ENCODE measurements at regions not wholly inside any gene's neighbourhood (a gene's known extent, or its start where the extent isn't known, plus 50 kb on each side); places are given as distances from the start of the nearest gene placed in this dataset.

DNA sequence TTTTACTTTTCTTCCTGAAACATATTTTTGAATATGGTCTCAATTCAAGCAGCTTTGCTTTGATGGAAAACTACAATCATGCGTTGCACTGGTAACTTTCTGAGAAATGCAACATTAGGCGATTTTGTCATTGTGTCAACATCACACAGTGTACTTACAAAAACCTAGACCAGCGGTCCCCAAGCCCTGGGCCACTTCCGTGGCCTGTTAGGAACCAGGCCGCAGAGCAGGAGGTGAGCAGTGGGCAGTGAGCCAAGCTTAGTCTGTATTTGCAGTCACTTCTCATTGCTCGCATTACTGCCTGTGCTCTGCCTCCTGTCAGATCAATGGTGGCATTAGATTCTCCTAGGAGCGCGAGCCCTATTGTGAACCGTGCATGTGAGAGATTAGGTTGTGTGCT lies 163.7 kb upstream of the NOVA1 start:
- DNase-seq (no peak), ATAC-seq (ENCODE audit: poor library complexity) (no peak)
- intact Hi-C loops (cut with DNase I), result no loop called here

DNA sequence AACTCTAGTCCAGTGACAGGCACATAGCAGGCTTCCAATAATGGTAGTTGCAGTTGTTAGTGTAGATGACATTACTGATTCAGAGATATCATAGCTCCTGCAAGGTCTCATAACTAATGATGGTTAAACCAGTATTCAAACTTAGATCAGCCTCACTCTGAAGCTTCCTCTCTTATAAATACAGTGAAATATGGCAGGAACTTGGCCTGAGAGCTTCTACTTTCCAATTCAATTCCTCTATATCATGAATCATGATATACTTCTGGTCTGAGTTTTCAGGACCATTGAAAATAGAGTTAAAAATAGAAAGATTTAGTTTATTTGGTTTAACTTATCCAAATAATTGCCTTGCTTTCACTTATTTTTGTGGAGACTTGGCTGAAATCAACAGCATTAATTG lies 167.5 kb upstream of the NOVA1 start:
- DNase-seq (no peak), ATAC-seq (ENCODE audit: poor library complexity) (no peak)
- intact Hi-C loops (cut with DNase I), result no loop called here

DNA sequence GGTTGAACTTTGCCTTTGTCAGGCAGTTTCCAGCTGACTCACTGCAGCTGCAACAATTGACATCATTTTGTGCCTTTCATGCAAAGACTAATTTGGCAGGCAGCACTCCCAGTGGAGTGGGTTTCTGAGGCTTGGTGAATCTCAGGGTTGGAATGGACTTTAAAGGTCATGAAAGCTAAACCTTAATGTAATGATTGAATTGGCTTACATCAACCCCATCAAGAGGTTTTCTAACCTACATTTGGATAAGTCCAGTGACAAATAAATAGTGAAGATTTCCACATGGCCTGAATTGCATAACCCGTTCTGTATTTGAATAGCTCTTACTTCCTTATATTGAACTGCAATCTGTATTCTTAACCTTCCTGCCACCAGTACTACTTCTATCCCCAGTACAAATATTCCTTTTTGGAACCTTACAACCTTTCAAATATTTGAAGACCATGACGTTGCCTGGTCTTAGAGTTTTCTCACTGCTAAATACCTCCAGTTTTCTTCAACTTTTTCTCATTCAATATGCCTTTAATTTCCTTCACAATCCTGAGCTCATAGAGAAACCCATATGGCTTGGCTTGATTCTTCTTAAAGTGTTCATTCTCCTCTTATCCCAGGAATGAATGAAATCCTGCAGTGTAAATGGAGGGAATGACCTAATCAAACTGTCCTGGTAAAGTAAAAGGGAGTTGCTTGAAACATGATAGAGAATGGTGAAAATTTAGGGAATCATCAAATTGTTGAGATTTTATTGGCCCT lies 168.1 kb upstream of the NOVA1 start:
- peak; percentile 64 for DNase-seq
- intact Hi-C loops (cut with DNase I), result no loop called here

DNA sequence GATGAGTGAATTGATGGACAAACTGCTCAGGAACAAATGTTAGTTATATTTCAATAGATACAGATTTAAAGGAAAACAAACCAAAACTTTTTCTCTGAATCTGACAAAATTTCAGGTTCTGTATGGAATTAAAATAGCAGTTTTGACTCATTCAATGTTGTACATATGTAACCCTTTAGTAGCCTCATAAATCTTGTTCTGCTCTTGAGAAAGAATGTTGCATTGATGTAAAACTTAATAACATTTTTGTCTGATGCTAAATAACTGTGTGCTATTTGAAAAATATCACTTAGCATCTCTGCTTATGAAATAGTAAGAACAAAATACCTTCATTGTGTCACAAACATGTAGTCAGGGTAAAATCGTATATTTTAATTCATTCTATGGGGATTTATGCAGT lies 168.9 kb upstream of the NOVA1 start:
- intact Hi-C loops (cut with DNase I), result no loop called here
- no peak for DNase-seq
- ATAC-seq (ENCODE audit: poor library complexity), result no peak

More for the DNA sequence above, 168.1 kb upstream of the NOVA1 start:
- ATAC-seq (ENCODE audit: poor library complexity), result peak; percentile 95

DNA sequence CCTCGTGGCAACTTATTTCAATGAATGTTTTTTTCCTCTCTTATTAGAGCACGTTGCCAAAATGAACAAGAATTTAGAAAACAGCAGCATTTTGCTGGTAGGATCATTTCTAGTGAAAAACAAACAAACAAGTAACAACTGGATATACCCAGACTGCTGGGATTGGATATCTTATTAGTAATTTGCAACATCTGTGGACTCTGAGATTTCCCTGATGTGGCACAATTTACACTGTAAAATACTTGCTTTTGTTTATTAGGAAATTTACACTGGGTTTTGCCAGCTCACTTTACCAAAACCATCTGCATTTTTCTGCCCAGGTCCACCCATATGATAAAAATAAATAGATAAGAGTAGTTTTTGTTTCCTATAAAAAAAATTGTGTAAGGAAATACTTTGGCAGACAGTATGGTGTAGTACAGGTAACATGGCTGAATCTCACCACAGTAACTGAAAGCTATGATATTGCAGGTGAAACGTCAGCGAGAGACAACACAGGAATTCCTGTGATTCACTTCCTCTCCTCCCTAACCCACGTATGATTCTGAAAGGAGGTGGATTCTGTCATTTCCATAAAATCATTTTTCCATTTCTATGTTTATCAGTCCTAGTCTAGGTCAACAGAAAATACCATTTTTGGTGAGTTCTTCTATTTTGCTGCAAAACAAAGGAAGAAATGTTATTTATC lies 176.2 kb upstream of the NOVA1 start:
- ATAC-seq (ENCODE audit: poor library complexity) (no peak), DNase-seq (no peak)
- intact Hi-C loops (cut with DNase I), result no loop called here

DNA sequence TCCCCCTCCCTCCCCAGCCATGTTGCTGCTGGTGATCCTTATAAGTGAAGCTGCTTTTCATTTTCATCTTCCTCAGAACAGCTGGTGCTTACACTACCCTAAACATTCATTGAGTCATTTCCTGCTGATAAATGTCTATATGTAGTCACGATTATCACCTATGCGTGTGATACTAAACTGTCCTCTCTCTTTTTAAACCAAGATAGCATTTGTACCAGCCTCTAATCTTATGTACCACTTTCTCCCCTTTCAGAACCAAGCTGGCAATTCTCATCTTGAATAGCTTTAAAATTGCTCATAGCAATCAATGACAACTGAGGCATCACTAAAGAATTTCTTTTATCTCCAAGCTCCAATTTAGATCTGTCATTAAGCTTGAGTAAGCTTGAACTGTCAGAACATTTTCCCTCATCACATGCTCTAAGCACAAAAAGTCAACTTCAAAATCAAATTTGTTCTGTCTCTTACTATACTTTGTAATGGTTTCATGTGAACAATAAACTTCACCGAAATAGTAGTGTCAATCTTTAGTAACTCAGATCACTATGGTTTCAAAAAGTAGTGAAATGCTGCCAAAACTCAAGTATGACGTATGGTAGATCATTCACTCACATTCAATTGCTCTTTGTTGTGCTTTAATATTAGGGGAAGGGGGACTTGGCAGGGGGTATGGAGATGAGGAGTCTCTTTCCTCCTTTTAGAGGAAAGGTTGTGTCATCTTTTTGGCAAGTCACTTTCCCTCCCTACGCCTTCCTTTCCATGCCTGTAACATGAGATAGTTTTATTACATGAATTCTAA lies 178.1 kb upstream of the NOVA1 start:
- intact Hi-C loops (cut with DNase I), result no loop called here
- DNase-seq, result no peak
- ATAC-seq (ENCODE audit: poor library complexity), result no peak

DNA sequence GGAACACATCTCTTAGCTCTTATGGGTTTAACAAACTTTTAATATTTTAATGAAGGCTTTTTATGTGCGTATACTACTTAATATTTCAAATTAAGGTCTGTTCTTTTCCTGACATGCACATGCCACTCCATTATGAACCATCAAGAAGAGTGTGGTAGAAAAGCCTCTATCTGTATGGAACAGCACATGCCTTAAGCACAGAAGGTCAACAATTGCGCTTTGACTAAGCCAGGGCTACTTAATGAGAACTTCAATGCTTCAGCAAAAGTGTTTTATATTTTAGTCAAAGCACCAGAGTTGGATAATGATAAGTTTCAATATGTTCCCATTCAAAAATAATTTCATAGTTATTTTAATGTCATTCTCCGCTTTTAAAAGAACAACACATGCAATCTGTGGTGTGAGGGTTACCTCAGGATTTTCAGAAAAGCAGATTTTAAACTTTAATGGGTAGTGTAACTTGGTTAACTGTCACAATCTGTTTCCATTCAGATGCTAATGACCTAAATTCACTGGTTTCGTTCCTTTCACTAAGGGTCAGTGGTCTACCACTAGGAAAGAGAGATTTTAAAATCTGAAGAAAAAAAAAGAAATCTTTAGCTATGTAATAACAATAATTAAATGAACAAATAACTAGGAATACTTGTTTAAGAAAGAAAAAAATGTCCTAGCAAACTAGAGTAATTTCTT lies 193.4 kb upstream of the NOVA1 start:
- intact Hi-C loops (cut with DNase I), result no loop called here

DNA sequence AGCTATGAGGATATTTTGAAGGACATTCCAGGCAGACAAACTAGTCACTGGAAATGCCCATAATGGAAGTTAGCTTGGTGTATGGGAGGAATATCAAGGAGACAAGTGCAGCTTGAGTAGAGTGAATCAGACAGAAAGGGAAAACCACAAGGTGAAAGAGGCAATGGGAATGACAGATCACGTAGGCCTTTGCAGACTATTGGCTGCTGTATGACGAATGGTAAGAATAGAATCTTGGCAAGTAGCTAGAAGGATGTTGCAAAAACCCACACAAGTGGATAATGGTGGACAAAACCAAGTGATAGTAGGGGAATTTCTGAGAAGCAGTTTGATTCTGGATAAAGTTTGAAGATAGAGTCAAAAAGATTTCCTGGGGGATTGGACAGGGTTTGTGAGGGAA lies 196.9 kb upstream of the NOVA1 start:
- intact Hi-C loops (cut with DNase I), result no loop called here
- DNase-seq (no peak), ATAC-seq (ENCODE audit: poor library complexity) (no peak)

More for the DNA sequence above, 193.4 kb upstream of the NOVA1 start:
- ATAC-seq (ENCODE audit: poor library complexity), result no peak
- DNase-seq, result no peak

DNA sequence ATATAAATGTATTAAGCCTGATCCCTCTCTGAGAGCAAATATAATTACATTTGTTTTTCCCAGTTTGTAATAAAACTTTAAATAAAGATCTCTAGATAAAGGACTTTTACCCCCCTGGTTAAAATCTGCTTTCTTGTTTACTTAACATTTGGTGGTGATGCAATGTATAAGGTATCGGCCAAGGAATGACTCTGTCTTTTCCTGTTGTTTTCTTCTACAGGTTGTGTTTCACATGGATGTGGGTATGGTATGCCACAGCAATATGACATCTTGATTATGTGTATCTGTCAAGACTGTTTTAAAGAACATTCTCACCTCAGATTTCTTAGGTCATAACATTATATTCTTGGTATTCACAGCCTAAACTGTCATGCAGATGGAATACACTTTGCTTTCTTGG lies 210.6 kb upstream of the NOVA1 start:
- no peak for ATAC-seq (ENCODE audit: poor library complexity)
- no peak for DNase-seq
- intact Hi-C loops (cut with DNase I), result no loop called here

DNA sequence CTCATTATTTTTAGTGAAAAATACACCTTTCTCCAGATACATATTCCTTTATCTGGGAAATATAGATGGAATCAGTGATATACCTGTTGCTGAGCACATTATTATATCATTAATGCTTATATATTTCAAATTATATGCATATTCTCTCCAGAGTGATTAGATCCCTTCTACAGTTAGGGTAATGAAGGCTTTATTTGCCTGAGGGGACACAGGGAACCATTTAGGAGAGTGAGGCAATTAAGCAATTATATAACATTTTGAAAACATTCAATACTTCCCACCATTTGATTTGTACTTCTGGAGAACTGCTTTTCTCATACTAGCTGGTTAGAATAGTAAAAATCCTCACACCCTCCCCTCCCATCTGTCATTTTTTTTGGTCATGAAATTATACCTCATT lies 212.8 kb upstream of the NOVA1 start:
- DNase-seq, result no peak
- ATAC-seq (ENCODE audit: poor library complexity), result no peak
- intact Hi-C loops (cut with DNase I), result no loop called here

DNA sequence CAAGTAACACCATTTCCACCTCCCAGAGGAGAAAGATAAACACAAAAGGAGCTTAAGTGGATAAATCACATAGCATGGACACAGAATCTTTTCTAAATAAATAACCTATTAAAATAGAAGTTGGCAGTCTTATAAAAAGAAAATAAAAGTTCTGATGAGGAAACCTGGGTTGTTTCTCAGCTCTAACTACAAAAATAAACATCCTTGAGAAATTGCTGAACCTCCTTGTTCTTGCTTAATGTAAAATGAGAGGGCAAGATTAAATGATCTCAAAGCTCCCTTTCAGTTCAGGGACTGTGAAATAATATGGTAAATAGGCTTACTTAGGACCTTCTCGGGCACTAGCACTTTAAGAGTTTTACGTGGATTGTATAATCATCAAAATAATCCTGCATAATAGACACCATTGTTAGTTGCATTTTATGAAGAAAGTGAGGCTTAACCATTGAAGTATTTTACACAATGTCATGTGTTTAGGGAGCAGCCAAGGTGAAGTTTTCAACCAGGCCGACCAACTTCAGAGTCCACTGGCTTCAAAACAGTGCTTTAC lies 214.0 kb upstream of the NOVA1 start:
- DNase-seq (no peak), ATAC-seq (ENCODE audit: poor library complexity) (no peak)
- intact Hi-C loops (cut with DNase I), result no loop called here

DNA sequence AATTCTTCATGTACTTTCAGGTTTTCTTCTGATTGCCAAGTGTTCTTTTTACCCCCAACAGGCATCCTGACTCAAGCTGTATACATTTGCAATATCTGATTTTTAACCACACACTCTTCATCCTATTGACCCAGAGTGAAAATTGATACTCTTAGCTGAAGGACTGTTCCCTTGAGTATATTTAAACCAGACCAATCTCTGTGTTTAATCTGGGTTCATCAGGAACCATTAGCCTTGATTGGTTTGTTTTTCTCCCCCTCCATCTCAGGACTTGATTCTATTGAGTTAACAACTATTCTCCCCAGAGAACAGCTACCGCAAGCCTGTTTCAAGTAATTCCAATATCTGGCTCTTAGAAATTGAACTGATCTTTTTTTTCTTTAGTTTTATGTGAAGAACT lies 222.3 kb upstream of the NOVA1 start:
- intact Hi-C loops (cut with DNase I), result no loop called here
- DNase-seq, result no peak
- ATAC-seq (ENCODE audit: poor library complexity), result no peak

DNA sequence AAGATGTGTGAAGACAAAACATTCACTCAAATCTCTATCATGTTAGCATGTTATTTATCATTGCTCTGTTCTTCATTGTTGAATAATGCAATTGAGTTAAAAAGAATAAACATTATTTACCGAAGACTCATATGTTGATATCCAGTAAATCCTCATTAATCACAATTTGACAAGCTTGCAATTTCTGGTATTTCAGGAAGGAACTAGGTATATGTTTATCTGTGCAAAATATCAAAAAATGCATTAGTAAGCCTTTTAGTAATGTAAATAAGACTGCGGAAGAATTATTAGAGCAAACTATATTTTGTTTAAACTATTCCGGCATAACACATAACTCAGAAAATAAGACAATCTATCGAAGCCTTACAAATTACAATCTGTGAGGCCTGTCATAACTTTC lies 222.7 kb upstream of the NOVA1 start:
- ATAC-seq (ENCODE audit: poor library complexity), result no peak
- DNase-seq, result no peak
- intact Hi-C loops (cut with DNase I), result no loop called here

DNA sequence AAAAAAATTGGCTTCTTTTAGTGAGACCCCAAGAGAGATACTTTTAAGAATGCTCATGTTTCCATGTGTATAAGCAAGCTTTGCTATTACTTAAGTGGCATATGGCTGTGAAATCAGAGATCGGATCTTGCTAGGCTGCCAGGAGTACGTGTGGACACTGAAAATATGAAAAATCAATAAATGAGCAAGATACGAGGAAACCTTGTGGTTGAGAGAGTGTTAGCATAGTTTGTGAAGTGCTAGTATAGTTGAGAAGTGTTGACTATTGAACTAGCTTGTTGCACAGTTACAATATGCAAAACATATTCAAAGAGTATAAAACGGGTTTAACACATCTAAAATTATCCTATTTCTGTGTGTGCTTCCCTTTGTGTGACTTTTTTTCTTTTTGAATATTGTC lies 230.9 kb upstream of the NOVA1 start:
- DNase-seq (no peak), ATAC-seq (ENCODE audit: poor library complexity) (no peak)
- intact Hi-C loops (cut with DNase I), result no loop called here

DNA sequence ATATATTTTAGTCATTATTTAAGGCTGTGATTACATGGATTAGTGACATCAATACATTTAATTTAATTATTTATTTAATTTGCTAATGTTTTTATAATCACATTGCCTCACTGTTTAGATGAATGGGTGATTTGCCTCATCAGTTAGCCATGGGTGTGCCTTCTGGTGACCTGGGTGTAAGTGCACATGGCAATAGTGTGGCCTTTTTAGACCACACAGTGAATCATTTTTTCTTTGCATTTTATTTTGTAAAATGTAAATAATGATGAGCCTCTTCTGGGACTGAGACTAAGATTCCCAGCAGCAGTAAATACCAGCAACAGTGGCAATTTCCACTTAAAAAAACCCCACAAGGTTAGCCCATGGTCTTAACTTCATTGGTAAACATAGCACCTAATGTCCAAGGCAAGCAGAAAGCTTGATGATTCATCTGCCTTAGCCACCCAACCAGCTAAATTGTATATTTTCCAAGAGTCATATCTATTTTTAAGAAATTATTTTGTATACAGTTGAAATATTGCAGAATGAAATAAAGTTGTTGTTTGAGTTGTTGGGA lies 235.9 kb upstream of the NOVA1 start:
- intact Hi-C loops (cut with DNase I), result no loop called here
- ATAC-seq (ENCODE audit: poor library complexity), result no peak

DNA sequence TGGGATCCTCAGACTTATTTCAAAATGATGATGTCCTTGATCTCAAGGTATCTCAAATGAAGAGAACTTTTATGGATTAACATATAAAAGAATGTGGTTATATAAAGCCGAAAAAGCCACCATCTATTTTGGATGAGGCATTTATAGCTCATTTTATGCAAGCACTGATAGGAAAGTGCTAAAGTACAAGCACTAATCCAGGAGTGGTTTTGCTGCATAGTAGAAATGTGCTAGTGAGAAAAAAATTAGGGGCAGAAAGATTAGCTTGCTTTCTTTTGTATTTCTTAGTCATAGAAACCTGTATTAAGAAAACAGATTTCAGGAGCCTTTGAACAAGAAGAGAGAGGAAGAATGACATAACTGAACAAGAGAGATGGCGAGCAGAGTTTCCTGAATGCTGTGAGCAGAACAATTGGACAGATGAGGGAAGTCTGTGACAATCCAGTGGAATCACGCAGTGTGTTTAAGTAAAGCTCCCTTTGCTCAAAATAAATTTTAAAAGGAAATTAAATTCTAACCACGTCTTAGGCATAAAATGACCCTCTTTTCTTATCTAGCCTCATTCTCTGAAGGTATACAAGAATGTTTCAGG lies 238.2 kb upstream of the NOVA1 start:
- ATAC-seq (ENCODE audit: poor library complexity), result peak; percentile 34
- DNase-seq, result no peak
- intact Hi-C loops (cut with DNase I), result no loop called here

More for the DNA sequence above, 235.9 kb upstream of the NOVA1 start:
- DNase-seq, result no peak

DNA sequence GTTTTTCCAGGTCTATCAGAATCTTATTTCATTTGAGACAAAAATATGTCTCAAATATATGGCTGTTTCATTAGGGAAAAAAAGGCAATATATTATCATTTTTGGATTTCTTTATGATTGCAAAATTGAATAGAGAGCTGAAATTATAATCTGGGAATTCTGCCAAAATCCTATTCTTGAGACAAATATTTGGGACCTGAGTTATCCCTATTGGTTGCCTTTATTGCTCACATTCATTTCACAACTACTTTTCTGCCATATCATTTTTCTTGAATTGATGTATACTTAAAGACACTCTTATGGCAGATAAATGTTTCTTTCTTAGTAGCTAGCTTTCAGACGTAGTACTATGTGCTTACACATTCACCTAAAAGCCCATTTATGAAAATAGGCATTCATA lies 241.6 kb upstream of the NOVA1 start:
- no peak for ATAC-seq (ENCODE audit: poor library complexity)
- intact Hi-C loops (cut with DNase I), result no loop called here
- DNase-seq, result no peak

DNA sequence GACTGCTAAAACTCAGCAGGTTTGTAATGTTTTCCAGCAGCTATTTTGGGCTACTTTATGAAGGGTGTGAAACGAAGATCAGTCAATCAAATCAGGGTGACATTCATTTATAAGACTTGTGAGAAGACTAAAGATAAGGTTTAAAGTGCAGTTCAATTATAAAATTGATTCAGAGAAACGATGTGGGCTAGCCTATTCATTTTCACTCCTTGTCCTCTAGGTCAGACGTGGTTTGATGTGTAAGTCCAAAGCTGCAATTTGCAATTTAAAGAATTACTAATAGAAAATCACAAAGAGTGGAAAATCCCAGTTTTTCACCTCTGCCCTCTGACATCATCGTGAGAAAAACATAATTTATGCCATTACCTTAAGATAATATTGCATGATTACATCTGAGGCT lies 243.5 kb upstream of the NOVA1 start:
- ATAC-seq (ENCODE audit: poor library complexity) (no peak), DNase-seq (no peak)
- intact Hi-C loops (cut with DNase I), result no loop called here
